Liver (tissue), 7 donors: ENCODE measurements at regions not wholly inside any gene's neighbourhood (a gene's known extent, or its start where the extent isn't known, plus 50 kb on each side); places are given as distances from the start of the nearest gene placed in this dataset.

Source experiments
- DNase-seq: peaks from one replicate; pipeline ENCODE4 v3.0.0-alpha.2; 2017; ENCODE audit warnings: low spot score
- H3K27ac ChIP-seq, 2 donors: one replicate each; pipeline ENCODE4 v1.7.0; 2013; ENCODE audit warnings: inconsistent platforms in 2 of 2, low read length in 2 of 2, control low read depth in 1 of 2, low read depth in 1 of 2, mild to moderate bottlenecking in 1 of 2
- H3K27me3 ChIP-seq, 4 donors: one replicate each; pipeline versions ENCODE4 v1.6.1 to v1.7.0; 2013; ENCODE audit warnings: low read length in 3 of 4, inconsistent platforms in 1 of 4, mild to moderate bottlenecking in 1 of 4, moderate library complexity in 1 of 4; ENCODE audit not compliant: control insufficient read depth in 4 of 4, insufficient read depth in 4 of 4
- H3K36me3 ChIP-seq, 4 donors: one replicate each; pipeline versions ENCODE4 v1.6.1 to v1.7.0; 2013; ENCODE audit warnings: low read length in 3 of 4, mild to moderate bottlenecking in 3 of 4, low read depth in 1 of 4, moderate library complexity in 1 of 4; ENCODE audit not compliant: control insufficient read depth in 4 of 4, insufficient read depth in 3 of 4
- H3K4me1 ChIP-seq, 4 donors: one replicate each; pipeline versions ENCODE4 v1.6.1 to v1.7.0; 2013; ENCODE audit warnings: low read length in 3 of 4, mild to moderate bottlenecking in 3 of 4, moderate library complexity in 1 of 4; ENCODE audit not compliant: control insufficient read depth in 4 of 4, insufficient read depth in 4 of 4
- H3K4me3 ChIP-seq, 3 donors: one replicate each; pipeline versions ENCODE4 v1.6.1 to v1.7.0; 2013; ENCODE audit warnings: low read length in 3 of 3, control low read depth in 1 of 3, low read depth in 1 of 3, mild to moderate bottlenecking in 1 of 3
- H3K9ac ChIP-seq, 2 donors: one replicate each; pipeline ENCODE4 v1.7.0; 2013; ENCODE audit warnings: low read length in 2 of 2, mild to moderate bottlenecking in 2 of 2, moderate library complexity in 2 of 2, control low read depth in 1 of 2, low read depth in 1 of 2
- H3K9me3 ChIP-seq, 4 donors: one replicate each; pipeline versions ENCODE4 v1.6.1 to v1.7.0; 2013; ENCODE audit warnings: low read length in 3 of 4; ENCODE audit not compliant: control insufficient read depth in 4 of 4
- ATF3 ChIP-seq: IDR thresholded peaks from 2 replicates; pipeline ENCODE4 v1.6.1; 2016; ENCODE audit warnings: antibody characterized with exemption
- EGR1 ChIP-seq, 2 donors: IDR thresholded peaks; 2 replicates each; pipeline ENCODE4 v1.6.1; 2016 to 2018; ENCODE audit warnings: antibody characterized with exemption in 2 of 2, low read depth in 2 of 2
- FOXA2 ChIP-seq: IDR thresholded peaks from 2 replicates; pipeline ENCODE4 v1.6.1; 2016; ENCODE audit warnings: antibody characterized with exemption
- GABPA ChIP-seq, 2 donors: IDR thresholded peaks in 1 of 2; conservative IDR thresholded peaks in 1 of 2; 2 replicates each; pipeline ENCODE4 v1.6.1; 2016; ENCODE audit warnings: antibody characterized with exemption in 2 of 2, mild to moderate bottlenecking in 1 of 2, moderate library complexity in 1 of 2
- HNF4A ChIP-seq, 2 donors: conservative IDR thresholded peaks; 2 replicates each; pipeline ENCODE4 v1.6.1; 2016; ENCODE audit warnings: antibody characterized with exemption in 2 of 2, mild to moderate bottlenecking in 2 of 2
- HNF4G ChIP-seq: IDR thresholded peaks from 2 replicates; pipeline ENCODE4 v1.6.1; 2016; ENCODE audit warnings: antibody characterized with exemption
- JUND ChIP-seq, 2 donors: IDR thresholded peaks; 2 replicates each; pipeline ENCODE4 v1.6.1; 2016; ENCODE audit warnings: antibody characterized with exemption in 2 of 2
- NR2F2 ChIP-seq: IDR thresholded peaks from 2 replicates; pipeline ENCODE4 v1.6.1; 2016; ENCODE audit warnings: antibody characterized with exemption
- RAD21 ChIP-seq, 2 donors: IDR thresholded peaks; 2 replicates each; pipeline ENCODE4 v1.6.1; 2016; ENCODE audit warnings: antibody characterized with exemption in 2 of 2, mild to moderate bottlenecking in 2 of 2
- REST ChIP-seq: IDR thresholded peaks from 2 replicates; pipeline ENCODE4 v1.6.1; 2016; ENCODE audit warnings: antibody characterized with exemption, mild to moderate bottlenecking
- RXRA ChIP-seq, 2 donors: IDR thresholded peaks; 2 replicates each; pipeline ENCODE4 v1.6.1; 2017 to 2018; ENCODE audit warnings: antibody characterized with exemption in 2 of 2, mild to moderate bottlenecking in 1 of 2
- SP1 ChIP-seq: IDR thresholded peaks from 2 replicates; pipeline ENCODE4 v1.6.1; 2018; ENCODE audit warnings: antibody characterized with exemption, mild to moderate bottlenecking
- TAF1 ChIP-seq: conservative IDR thresholded peaks from 2 replicates; pipeline ENCODE4 v1.6.1; 2016; ENCODE audit warnings: antibody characterized with exemption, mild to moderate bottlenecking
- YY1 ChIP-seq: IDR thresholded peaks from 2 replicates; pipeline ENCODE4 v1.6.1; 2016; ENCODE audit warnings: antibody characterized with exemption, mild to moderate bottlenecking
- ZBTB33 ChIP-seq: IDR thresholded peaks from 2 replicates; pipeline ENCODE4 v1.6.1; 2016; ENCODE audit warnings: antibody characterized with exemption
- WGBS: extraction: QIAGEN DNeasy Blood & Tissue Kit; methylation state at CpG from one replicate; pipeline ENCODE4 v1.1.7; 2013; 5-methylcytosine and 5-hydroxymethylcytosine counted together
- TF ChIP-seq, protein P1 (sequence below): IDR thresholded peaks from 2 replicates; pipeline ENCODE4 v1.6.1; 2016; ENCODE audit warnings: antibody characterized with exemption
- donor health status: healthy.
- donor health status: healthy.
- donor health status: healthy.
- donor health status: healthy.

GRCh38 chr2:22494156-22494555 lies 890.8 kb upstream of the KLHL29 start:
- peaks cover 0 to 6% (median 0%) of the 10 kb centered on the region in 4 donors for H3K9me3 ChIP-seq
- H3K4me1 ChIP-seq, result no peaks in the 10 kb centered on the region
- H3K27ac ChIP-seq, result no peak overlapping the region
- no peak for DNase-seq
- TF ChIP-seq JUND (IDR thresholded peaks at IDR 0.05) (no peak), RAD21 (IDR thresholded peaks at IDR 0.05) (no peak), ZBTB33 (no peak), REST (no peak), NR2F2 (no peak)
- H3K4me3 ChIP-seq, result no peak overlapping the region
- WGBS, result 51% methylated on average over 3 of the region's 3 CpGs
- H3K9ac ChIP-seq, result no peak overlapping the region
- H3K27me3 ChIP-seq, result no peaks in the 10 kb centered on the region
- no peaks in the 10 kb centered on the region for H3K36me3 ChIP-seq

GRCh38 chr2:22497064-22497463 lies 887.9 kb upstream of the KLHL29 start:
- H3K36me3 ChIP-seq, result no peaks in the 10 kb centered on the region
- H3K4me3 ChIP-seq, result no peak overlapping the region
- no peak overlapping the region for H3K27ac ChIP-seq
- DNase-seq, result no peak
- no peak overlapping the region for H3K9ac ChIP-seq
- WGBS, result 78% methylated on average over 1 of the region's 1 CpG
- no peaks in the 10 kb centered on the region for H3K4me1 ChIP-seq
- peaks cover 0 to 3% (median 0%) of the 10 kb centered on the region in 4 donors for H3K9me3 ChIP-seq
- H3K27me3 ChIP-seq, result no peaks in the 10 kb centered on the region
- TF ChIP-seq FOXA2 (no peak), SP1 (no peak), JUND (IDR thresholded peaks at IDR 0.05) (no peak), GABPA (IDR thresholded peaks at IDR 0.05 in 1 of 2, conservative IDR thresholded peaks at IDR 0.05 in 1 of 2) (no peak), TAF1 (no peak), HNF4A (conservative IDR thresholded peaks at IDR 0.05) (no peak), RAD21 (IDR thresholded peaks at IDR 0.05) (no peak), HNF4G (no peak)
- TF ChIP-seq, protein P1, sequence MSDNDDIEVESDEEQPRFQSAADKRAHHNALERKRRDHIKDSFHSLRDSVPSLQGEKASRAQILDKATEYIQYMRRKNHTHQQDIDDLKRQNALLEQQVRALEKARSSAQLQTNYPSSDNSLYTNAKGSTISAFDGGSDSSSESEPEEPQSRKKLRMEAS, result no peak

DNA sequence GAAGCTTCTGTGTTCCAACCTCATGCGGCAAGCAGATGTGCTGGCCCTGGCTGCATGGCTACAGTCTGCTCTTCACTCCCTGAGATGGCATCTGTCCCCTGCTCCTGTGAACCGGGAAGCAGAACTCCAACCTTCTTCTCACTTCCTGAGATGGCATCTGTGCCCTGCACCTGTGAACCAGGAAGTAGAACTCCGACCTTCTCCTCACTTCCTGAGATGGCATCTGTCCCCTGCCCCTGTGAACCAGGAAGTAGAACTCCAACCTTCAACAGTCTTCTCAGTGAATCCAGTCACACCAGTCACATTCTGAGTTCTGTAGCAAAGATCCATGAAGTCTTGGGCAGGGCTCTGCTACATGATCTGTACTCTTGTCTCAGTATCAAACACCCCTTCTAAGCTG lies 887.2 kb upstream of the KLHL29 start:
- Histone ChIP-seq H3K36me3 (no peaks in the 10 kb centered on the region), H3K4me3 (no peak overlapping the region), H3K27ac (no peak overlapping the region), H3K27me3 (no peaks in the 10 kb centered on the region), H3K9ac (no peak overlapping the region), H3K9me3 (peaks cover 0 to 3% (median 0%) of the 10 kb centered on the region in 4 donors), H3K4me1 (no peaks in the 10 kb centered on the region)
- no peak for DNase-seq
- WGBS, result 82% methylated on average over 3 of the region's 3 CpGs
- TF ChIP-seq, protein P1, result no peak
- TF ChIP-seq NR2F2 (no peak), RAD21 (IDR thresholded peaks at IDR 0.05) (no peak), GABPA (IDR thresholded peaks at IDR 0.05 in 1 of 2, conservative IDR thresholded peaks at IDR 0.05 in 1 of 2) (no peak), YY1 (no peak), REST (no peak), EGR1 (IDR thresholded peaks at IDR 0.05; ENCODE audit: low read depth in 2 of 2) (no peak), TAF1 (no peak), ZBTB33 (no peak), SP1 (no peak), RXRA (IDR thresholded peaks at IDR 0.05) (no peak), ATF3 (no peak)
